NCI-H2196 treated with DMSO at 0.1 percent for 48 hours (cell line): ENCODE measurements at regions not wholly inside any gene's neighbourhood (a gene's known extent, or its start where the extent isn't known, plus 50 kb on each side); places are given as distances from the start of the nearest gene placed in this dataset.

Source experiments
- DNase-seq: peaks from one replicate; lab custom pipeline; 2025; ENCODE audit not compliant: unreplicated experiment; lab: John Stamatoyannopoulos, UW

GRCh38 chr2:67950018-67950417, 112.8 kb downstream of the C1D start:
- DNase-seq: no peak

- DNase-seq: no peak
Measured at GRCh38 chr2:67950919-67951318, 111.9 kb downstream of the C1D start.

GRCh38 chr2:67952066-67952465, 110.7 kb downstream of the C1D start:
- DNase-seq: no peak

GRCh38 chr2:67954093-67954748, 108.6 kb downstream of the C1D start:
- peak; percentile 77 for DNase-seq

GRCh38 chr2:67955748-67956603, 106.8 kb downstream of the C1D start:
- no peak for DNase-seq

GRCh38 chr2:67965246-67965645, 97.6 kb downstream of the C1D start:
- DNase-seq: no peak

GRCh38 chr2:67970071-67970470, 92.7 kb downstream of the C1D start:
- DNase-seq: no peak

GRCh38 chr2:67970542-67970941, 92.3 kb downstream of the C1D start:
- DNase-seq: no peak

- peak; percentile 5 for DNase-seq
Measured at GRCh38 chr2:67974559-67975430, 88.0 kb downstream of the C1D start.

GRCh38 chr2:67977464-67977863, 85.3 kb downstream of the C1D start:
- DNase-seq: no peak

- no peak for DNase-seq
Measured at GRCh38 chr2:67982956-67983355, 79.8 kb downstream of the C1D start.

GRCh38 chr2:67984600-67984999, 78.2 kb downstream of the C1D start:
- DNase-seq: no peak

- no peak for DNase-seq
Measured at GRCh38 chr2:67985586-67985985, 77.2 kb downstream of the C1D start.

- no peak for DNase-seq
Measured at GRCh38 chr2:67986258-67986657, 76.5 kb downstream of the C1D start.
